Thyroid gland (tissue), 4 donors: ENCODE measurements at regions not wholly inside any gene's neighbourhood (a gene's known extent, or its start where the extent isn't known, plus 50 kb on each side); places are given as distances from the start of the nearest gene placed in this dataset.
A peak's percentile ranks its signal among the peaks of the same experiment; 100 is the strongest.

Source experiments
- POLR2A ChIP-seq, 2 donors: fragments of 450-650 bp; IDR thresholded peaks; one replicate each; pipeline ENCODE4 v1.6.1; 2017; ENCODE audit warnings: antibody characterized with exemption in 2 of 2, mild to moderate bottlenecking in 2 of 2, moderate library complexity in 1 of 2
- TF ChIP-seq, protein P1 (sequence below), 6 experiments: fragments of 200-600 bp in 3 of 6; fragments of 450-650 bp in 3 of 6; sonication (generic) in 3 of 6; IDR thresholded peaks; one replicate each; pipeline ENCODE4 v1.5.1; 2016 to 2019; ENCODE audit warnings: antibody characterized with exemption in 6 of 6, mild to moderate bottlenecking in 2 of 6, inconsistent platforms in 1 of 6, moderate library complexity in 1 of 6

DNA sequence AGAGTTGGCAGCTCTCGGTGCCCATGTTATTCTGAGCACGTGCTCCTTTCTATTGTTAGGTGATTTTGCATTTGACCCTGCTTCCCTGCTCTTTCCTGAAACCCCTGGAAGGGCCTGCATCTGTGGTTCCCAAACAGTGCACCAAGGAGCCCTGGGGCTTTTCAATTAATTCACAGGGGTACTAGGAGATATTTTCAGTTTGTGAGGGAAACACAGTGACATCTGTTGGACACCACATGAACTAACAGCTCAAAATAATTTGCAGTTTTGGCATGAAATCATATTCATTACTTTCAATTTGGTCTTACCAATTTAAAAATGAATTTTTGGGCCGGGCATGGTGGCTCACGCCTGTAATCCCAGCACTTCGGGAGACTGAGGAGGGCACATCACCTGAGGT is 156.6 kb downstream of the GATB start:
- TF ChIP-seq, protein P1, sequence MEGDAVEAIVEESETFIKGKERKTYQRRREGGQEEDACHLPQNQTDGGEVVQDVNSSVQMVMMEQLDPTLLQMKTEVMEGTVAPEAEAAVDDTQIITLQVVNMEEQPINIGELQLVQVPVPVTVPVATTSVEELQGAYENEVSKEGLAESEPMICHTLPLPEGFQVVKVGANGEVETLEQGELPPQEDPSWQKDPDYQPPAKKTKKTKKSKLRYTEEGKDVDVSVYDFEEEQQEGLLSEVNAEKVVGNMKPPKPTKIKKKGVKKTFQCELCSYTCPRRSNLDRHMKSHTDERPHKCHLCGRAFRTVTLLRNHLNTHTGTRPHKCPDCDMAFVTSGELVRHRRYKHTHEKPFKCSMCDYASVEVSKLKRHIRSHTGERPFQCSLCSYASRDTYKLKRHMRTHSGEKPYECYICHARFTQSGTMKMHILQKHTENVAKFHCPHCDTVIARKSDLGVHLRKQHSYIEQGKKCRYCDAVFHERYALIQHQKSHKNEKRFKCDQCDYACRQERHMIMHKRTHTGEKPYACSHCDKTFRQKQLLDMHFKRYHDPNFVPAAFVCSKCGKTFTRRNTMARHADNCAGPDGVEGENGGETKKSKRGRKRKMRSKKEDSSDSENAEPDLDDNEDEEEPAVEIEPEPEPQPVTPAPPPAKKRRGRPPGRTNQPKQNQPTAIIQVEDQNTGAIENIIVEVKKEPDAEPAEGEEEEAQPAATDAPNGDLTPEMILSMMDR (IDR thresholded peaks at IDR 0.05): peak in 4 of 6 experiments; percentile 28 to 60 (median 54)
- no peak for TF ChIP-seq POLR2A (IDR thresholded peaks at IDR 0.05)
